Fibroblast of skin of back (primary cell): ENCODE measurements at regions not wholly inside any gene's neighbourhood (a gene's known extent, or its start where the extent isn't known, plus 50 kb on each side); places are given as distances from the start of the nearest gene placed in this dataset.

Source experiments
- DNase-seq: peaks from one replicate; pipeline ENCODE4 v3.0.0-alpha.2; 2013

GRCh38 chr20:10924644-10925201, 250.9 kb upstream of the JAG1 start:
- DNase-seq, result peak; percentile 93

GRCh38 chr20:10925767-10926166, 252.0 kb upstream of the JAG1 start:
- DNase-seq, result peak; percentile 51

- DNase-seq, result peak; percentile 33
Measured at GRCh38 chr20:10927011-10927583, 253.3 kb upstream of the JAG1 start.

- DNase-seq, result peak; percentile 95
Measured at GRCh38 chr20:10927936-10928840, 254.4 kb upstream of the JAG1 start.

- peak; percentile 33 for DNase-seq
Measured at GRCh38 chr20:10928841-10929421, 255.1 kb upstream of the JAG1 start.

GRCh38 chr20:10935658-10936402, 262.0 kb upstream of the JAG1 start:
- DNase-seq, result peak; percentile 34

GRCh38 chr20:10936786-10937185, 263.0 kb upstream of the JAG1 start:
- no peak for DNase-seq

- peak; percentile 39 for DNase-seq
Measured at GRCh38 chr20:10939331-10939941, 265.6 kb upstream of the JAG1 start.

- no peak for DNase-seq
Measured at GRCh38 chr20:10940941-10941340, 267.1 kb upstream of the JAG1 start.

- no peak for DNase-seq
Measured at GRCh38 chr20:10943686-10944265, 270.0 kb upstream of the JAG1 start.

GRCh38 chr20:10946124-10946880, 272.5 kb upstream of the JAG1 start:
- no peak for DNase-seq

- no peak for DNase-seq
Measured at GRCh38 chr20:10947726-10948125, 273.9 kb upstream of the JAG1 start.

GRCh38 chr20:10949930-10950783, 276.4 kb upstream of the JAG1 start:
- no peak for DNase-seq

GRCh38 chr20:10951216-10951615, 277.4 kb upstream of the JAG1 start:
- no peak for DNase-seq

- DNase-seq, result no peak
Measured at GRCh38 chr20:10951904-10952303, 278.1 kb upstream of the JAG1 start.

GRCh38 chr20:10953437-10953836, 279.6 kb upstream of the JAG1 start:
- DNase-seq, result no peak

- peak; percentile 26 for DNase-seq
Measured at GRCh38 chr20:10954137-10954840, 280.5 kb upstream of the JAG1 start.

- DNase-seq, result peak; percentile 63
Measured at GRCh38 chr20:10954908-10955580, 281.2 kb upstream of the JAG1 start.

GRCh38 chr20:10958279-10958678, 284.5 kb upstream of the JAG1 start:
- no peak for DNase-seq
